Astrocyte of the hippocampus (primary cell): ENCODE measurements at regions not wholly inside any gene's neighbourhood (a gene's known extent, or its start where the extent isn't known, plus 50 kb on each side); places are given as distances from the start of the nearest gene placed in this dataset.

Experiments
- DNase-seq: peaks from one replicate; pipeline ENCODE4 v3.0.0; 2011; ENCODE audit warnings: low read depth, low spot score

DNA sequence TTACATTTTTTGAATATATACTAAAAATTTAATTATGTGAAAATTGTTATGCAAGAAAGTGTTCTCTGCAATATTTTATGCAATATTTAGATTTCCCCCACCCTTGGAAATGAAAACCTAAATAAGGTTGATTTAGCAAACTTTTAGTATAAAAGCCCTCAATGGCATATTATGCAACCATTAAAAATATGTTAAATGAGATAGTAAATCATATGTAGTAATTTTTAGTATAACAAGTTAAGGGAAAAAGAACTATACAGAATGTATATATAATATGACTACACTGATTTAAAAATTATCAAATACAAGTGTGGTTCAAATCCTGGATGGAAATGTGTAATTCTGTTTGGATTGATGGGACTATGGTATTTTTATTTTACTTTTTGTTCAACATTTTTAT lies 116.9 kb upstream of the MEF2C start:
- DNase-seq = no peak

DNA sequence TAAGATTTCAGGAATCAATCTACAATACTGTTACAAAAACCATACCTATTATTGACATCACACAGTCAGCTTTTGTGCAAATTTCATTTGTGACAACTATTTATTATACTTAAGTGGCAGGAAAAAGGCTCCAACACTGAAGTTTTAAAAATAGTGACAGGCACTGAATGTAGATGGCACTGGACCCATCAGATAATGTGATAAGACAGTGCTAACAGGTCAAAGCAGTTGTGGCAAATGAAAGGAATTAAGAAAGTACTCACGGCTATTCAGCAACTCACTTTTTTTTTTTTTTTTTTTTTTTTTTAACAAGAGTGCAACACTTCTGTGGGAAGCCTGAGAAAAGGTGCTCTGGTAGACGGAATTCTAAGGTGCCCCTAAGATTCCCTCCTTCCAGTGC lies 115.0 kb upstream of the MEF2C start:
- no peak for DNase-seq

DNA sequence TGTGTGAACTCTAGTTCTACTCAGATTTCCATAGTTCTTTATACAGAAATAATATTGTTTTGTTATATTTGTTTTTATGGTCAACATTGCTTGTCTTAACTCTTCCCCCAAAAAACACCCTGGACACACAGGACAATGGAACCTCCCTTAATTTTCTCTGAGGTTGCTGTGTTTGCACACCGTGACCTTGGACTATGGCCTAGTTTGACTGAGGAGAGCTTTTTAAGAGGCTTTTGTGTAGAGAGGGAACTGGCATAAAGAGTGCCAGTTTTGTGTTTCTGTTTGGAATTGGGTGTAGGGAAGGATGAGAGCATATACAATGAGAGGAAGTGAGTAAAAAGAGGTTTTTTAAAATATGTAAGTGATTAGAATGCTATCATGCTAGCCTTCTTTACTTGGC lies 101.1 kb upstream of the MEF2C start:
- DNase-seq = no peak

DNA sequence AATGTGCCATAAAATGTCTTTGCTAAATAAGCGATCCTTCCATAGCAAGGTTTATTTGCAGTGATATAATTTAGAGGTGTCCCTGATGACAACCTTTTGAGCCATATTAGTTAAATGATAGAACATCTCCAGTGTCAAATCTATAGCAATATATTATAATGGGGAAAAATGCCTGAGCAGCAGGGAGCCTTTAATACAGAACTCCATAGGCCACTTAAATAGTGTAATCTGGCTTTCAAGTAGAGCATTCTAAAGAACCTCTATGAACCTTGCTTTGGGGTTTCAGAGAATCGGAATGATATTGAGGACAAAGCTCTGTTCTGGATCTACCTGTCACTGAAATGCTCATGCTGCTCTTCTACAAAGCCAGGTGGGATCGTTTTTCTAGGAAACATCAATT lies 96.7 kb upstream of the MEF2C start:
- no peak for DNase-seq

DNA sequence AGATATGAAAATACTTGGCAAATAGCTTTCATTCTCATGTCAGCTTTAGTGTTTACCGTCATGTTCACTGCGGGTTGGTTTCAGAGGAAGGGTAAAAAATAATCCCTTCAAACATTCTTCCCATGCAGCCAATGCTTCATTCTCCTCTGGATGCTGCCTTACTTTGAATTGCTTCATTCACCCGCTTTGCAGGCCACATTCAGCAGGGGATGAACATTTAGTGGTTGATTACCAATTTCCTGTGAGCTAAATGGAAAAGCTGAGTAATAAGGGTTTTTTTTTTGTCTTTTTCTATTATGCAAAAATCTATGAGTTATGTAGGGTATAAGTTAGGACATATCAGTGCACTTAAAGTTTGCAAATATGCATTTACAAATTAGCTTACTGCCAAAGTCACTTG lies 96.3 kb upstream of the MEF2C start:
- DNase-seq = peak; percentile 12

DNA sequence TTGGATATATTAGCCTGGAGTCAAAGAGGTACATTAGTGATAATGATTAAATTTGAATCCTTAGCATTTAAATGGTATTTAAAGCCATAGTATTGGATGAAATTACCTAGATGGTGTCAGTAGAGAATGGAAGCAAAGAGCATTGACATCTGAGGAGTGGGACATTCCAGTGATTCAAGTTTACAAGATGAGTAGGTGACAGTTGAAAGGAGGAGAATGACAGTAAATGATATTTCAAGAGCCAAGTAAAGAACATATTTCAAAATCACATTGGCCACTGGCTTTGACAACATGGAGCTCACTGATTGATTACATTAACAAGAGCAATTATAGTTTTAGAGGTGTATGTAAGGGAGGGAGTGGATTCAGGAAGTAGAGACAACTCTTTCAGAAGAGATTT lies 93.9 kb upstream of the MEF2C start:
- DNase-seq = no peak

DNA sequence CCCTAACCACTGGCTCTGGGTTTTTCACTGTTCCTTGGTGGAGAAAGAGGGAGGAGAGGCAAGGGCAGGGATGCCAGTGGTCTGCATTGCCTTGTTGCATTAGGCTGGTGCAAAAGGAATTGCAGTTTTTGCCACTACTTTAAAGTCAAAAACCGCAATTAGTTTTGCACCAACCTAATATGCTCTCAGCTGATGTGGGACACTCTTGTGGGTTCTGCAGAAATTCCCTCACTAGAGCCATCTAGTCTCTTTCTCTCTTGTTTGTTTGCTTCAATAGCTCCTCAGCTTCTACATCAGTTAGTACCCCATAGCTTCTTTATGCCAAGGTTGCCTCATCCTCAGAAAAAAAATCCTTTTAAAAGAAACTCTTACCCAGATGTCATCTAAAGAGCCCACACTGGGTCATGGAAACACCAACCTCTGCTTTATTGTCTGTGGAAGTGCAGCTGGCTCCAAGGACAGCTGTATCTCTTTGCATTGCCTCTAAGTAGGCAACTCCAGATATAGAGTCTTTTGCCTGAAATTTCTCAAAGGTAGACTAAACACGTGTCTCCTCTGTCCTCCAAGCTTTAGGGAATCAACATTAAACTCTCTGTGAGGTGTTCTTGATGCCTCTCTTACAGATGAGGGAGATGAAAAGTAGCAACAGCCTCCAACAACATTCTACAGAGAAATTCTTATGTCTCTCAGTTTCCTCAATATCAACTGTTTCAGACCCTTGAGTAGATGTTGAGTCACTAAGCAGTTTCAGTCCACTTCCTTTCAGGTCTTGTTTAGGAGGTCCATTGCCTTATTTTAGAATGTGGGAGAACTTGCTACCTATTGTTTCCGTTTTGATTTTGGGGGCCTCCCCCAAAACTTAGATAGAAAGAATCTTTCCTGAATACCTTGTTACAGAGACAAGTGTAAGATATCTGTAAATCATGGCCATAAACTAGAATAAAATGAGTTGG lies 84.9 kb upstream of the MEF2C start:
- no peak for DNase-seq

DNA sequence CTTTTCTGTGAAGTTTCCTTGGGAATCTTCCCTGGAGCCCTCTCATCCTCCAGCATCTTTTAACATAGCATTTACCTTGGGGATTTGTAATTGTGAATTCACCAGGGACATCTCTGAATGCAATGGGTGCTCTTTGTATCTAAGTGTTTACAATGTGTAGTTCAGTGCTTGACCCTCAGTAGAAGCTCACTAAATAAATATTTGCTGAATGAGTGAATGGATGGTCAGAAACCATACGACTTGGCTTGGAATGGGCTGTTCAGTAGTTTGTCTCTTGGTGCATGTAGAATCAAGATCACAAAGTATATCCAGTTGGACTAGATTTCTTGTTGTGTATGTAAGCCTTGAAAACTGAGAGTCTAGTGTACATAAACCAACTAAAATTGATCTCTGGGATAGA lies 81.8 kb upstream of the MEF2C start:
- no peak for DNase-seq

DNA sequence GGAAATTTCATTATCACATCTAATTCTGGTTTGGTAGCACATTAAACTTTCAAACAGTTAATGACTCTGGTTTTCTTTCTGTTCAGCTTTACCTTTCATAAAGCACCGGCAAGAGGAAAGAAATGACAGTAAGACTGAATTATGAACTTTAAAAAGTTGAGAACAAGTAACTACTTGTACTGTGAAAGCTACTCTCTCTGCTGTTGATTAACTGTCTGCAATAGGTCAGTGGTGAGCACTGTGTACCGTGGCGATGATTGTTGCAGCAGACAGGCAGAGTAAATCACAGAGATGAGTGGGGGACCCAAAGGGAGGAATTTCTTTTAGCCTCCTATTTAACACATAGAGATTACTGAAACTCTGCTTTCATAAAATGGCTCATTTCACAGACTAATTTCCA lies 74.0 kb upstream of the MEF2C start:
- DNase-seq = no peak

DNA sequence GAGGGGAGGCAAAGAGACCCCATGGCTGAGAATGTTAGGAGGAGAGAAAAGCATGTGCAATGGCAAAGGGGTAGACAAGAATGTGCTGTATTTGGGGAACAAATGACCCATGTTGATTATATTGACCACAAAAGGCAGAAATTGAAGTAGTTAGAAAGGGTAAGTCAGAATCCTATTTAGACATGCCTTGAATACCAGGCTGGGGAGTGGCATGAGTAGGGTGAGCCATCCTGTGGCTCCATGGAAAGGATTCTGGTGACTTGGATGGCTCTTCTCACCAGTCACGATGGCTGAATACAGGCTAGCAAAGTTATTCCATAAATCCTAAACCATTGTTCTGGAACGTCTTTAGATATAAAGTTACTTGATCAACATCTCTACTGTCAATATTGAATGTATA lies 73.4 kb upstream of the MEF2C start:
- peak; percentile 37 for DNase-seq

DNA sequence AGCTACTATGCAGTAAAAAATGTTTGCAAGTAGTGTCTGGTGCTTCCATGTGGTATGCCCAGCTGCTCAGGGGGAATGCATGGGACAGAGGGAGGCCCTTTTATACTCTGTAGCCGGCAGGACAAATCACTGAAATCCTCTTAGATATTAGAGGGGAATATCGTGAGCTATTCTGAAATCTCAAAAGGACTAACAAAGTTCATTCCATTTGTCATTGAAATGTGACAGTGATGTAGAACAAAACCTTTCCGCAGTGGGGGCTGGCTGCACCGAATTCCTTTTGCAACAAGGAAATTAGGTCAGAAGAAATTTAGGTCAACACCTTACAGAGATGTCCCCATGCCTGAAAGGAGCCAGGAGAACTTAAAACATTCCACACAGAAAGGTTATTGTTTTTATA lies 72.4 kb upstream of the MEF2C start:
- no peak for DNase-seq

DNA sequence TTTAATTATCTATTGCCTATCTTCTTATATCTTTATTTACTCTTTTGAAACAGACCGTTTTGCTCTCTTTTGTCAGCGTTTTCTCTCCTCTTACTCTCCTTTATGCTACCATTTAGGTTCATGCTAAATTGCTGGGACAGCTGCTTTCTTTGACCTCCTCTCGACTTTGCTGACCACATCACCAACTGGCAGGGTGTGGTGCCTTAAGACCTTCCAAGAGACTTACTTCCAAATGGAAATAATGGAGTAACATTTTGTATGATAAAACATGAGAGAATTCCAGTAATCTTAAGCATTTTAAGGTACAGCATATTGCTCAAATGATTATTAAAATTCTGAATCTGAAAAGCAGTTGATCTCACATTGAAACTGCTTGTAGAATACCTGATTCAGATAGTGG lies 71.5 kb upstream of the MEF2C start:
- DNase-seq = no peak

DNA sequence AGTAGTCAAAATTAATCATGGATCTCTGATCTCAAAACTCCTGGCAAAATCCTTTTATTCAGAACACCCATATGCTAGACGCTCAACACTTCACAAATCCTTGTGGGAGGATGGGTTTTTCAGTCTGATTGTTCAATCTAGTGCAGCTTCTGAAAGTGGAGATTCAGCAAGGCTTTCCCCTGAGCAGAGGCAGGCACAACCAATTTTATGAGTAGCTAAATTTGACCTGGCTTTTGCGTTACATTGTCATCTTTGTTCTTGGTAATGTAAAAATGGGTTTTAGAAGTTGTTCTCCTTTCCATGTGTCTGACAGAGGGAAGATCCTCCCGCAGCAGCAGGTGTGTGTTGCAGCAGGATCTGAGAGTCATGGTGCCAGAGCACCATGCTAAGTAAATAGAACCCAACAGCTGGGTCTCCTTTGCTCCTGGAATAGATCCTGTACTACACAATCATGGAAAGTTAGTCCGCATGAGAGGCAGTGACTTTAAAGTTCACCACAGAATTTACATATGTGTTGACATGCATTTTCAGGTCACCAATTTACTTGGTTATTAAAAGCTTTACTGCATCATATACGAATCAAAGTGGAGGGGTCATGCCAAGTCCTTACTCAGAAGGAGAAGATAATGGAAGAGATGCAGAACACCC lies 70.1 kb upstream of the MEF2C start:
- no peak for DNase-seq

DNA sequence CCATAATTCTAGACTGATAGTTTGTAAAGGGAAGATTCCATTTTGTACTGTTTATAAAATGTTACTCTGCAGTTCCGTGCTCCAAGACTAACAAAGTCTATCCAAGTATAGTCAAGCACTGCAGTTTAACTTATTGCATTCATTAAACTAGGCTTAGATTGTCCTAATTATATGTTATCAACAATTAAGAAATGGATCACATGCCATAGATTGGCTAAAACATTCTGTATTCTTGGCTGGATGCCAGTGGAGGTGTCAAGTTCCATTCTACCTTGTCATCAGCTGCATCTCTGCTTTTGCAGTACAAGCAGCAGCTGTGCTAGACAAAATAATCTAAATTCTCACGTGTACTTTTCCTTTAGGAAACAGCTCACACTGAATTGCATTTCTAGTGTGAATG lies 69.4 kb upstream of the MEF2C start:
- peak; percentile 47 for DNase-seq

DNA sequence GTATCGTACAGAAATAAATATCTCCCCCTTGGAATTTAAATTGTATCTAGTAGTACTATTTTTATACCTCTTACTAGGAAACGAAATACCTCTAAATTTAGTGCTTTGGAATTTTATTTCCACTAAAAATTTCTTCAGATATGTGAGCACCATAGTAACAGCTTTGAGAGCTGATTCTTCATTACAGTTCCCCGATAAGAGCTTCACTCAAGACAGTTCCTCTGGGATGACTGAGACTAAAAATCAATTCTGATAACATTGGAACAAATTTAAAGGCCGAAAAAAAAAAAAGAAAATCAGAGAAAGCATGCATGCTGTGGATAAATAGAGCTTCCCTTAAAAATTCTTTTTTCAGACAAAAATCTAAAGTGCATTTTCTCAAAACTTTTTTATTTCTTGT lies 68.5 kb upstream of the MEF2C start:
- DNase-seq = no peak

DNA sequence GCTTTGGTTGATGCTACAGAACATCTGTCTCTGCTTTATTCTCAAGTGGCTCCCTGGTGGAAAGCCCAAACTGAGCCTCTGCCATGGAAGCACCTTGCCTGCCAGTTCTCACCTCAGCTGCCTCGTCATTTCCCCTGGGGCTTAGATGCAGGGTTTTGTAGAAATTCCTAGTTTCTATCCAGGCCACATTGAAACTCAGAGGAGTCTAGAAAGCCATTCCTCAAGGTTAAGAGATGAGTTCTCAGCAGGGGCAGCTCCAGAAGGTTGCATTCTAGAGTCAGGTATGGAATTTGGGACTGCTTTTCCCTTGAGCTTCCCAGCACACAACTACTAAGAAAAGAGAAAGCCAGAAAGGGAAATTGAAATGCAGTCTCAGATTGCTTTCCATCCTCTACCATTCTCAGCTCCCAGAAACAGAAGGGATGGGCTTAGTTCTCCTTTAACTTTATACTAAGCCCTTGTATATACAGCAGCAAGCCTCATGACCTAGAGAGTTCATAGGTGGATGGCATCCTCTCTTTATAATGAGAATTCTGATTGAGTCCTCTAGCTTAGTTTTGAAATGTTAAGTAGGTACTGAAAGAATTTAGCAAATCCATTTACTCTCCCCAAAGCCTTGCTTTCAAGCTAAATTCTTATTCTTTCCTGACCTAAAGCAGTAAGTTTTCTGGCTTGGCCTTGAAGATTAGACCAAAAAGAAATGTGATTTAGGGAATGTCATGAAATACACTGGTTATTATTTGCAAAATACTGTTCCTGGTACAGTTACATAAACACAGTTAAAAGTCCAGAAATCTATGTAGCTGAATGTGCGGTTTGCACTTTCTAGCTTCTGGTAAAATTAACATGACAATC lies 66.0 kb upstream of the MEF2C start:
- no peak for DNase-seq

DNA sequence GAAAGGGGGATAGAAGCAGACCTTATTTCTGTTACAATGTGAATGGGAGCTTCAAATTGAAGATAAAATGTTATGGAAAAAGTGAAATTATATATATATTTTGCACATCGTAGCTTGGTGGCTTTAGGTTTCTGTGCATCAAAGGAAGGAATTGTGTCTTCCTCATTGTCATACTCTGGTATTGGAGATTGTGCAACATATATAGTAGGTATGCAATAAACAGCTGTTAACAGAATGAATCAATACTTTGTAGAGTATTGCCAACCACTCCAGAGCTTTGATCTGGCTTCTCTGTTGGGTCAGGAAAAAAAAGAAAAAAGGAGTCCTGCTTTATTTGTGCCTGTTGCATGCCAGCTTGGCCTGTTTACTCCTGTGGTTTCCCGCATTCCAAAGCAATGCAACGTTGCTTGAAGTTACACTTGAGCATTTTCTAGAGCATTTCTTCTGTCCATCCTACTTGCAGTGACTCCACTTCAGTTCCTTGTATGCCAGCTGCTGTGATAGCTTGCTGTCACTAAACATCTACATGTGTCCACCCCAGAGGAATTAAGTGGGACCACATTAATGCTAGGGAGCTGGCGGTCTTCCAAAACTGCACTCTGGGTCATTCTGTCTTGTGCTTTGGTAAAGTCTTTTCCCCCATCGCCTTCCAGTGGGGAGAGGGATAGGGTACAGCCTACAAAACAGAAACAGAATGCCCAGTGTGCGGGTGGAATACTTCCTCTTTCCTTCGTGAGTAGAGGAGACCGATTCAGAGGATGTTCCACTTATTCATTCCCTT lies 62.0 kb upstream of the MEF2C start:
- DNase-seq = peak; percentile 83

DNA sequence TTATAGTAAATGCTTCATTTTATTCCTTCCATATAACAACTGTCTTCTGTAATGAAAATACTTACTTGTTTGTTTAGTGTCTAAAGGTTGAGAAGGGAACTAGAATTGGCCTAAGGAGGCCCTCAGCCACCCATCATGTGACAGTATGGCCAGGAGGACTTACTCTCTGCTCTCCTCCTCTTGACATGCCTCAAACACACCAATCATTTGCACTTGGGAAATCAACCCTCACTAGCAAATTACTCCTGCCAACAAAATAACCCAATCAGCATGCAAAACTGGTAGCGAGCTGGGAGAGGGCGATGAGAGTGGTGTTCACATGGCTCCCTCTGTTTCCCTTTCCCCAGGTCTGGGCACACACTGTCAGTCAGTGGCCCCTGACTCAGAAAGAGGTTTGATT lies 58.6 kb upstream of the MEF2C start:
- DNase-seq = no peak

DNA sequence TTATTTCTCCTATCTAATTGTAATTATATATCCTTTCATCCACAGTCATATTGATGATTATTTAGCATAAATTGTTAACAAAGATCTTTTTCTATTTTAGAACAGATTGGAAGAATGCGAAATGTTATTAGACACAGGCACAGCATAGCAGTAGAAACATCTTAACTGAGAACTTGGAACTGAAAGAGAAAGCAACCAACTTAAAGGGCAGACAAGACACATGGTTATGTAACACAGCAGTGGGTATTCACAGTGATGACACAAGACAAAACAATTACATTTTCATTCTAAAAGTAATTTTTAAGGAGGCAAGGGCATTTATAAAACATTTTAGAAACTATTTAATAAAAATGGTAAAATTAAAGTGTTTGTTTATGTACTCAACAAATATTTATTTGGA lies 57.7 kb upstream of the MEF2C start:
- no peak for DNase-seq

DNA sequence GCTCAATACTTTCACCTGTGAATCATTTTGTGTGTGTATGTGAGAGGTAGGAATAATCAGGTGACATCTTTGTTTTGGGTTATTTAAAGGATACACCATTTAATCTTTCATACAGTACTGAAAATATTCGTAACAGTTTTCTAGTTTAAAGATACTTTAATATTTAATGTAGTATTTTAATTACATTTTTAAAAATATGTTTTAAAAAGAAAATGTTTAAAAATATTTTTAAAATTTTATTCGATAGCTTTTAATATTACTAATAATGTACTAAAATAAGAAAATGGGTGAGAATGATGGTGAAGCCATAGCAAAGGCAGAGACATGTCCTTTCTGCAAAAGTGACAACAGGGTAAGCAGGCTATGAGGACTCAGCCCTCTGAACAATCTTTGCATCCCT lies 56.3 kb upstream of the MEF2C start:
- no peak for DNase-seq

DNA sequence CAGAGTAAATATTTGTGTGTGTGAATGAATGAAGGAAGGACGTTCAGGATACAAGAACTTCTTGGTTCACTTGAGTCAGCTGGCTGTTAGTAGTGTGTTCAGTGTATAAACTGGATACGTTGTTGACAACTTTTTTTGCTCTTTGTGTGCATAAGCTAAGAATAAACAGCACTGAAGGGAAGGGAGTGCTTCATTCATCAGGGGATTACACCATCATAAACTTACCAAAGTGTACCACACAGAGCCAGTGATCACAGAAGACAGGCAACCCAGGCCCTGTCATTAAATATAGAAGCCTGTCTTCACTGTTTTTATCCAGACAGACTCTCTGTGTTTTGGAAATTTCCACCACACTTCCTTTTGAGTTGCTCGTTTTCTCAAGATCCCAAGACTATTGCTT lies 55.5 kb upstream of the MEF2C start:
- DNase-seq = no peak

DNA sequence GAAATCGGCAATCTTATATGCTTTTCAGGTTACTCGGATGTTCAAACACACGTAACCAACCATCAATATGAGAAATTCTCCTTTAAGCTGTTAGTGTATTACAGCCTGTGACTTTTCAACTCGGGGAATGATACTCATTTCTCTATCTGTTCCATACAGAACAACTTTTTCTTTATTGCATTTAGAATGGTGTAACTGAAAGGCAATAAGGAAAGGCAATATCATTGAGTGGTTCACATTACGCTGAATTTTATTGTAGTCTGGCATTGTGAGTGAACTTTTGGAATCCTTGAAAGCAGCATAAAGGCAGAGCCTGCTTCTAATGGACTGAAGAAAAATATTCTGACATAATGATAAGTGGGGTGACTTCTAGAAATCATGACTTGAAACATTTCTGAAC lies 54.4 kb upstream of the MEF2C start:
- DNase-seq = no peak
